ENCODE measurements at regions not wholly inside any gene's neighbourhood (a gene's known extent, or its start where the extent isn't known, plus 50 kb on each side); places are given as distances from the start of the nearest gene placed in this dataset.
A peak's percentile ranks its signal among the peaks of the same experiment; 100 is the strongest.

- DNase-seq: no peak
Observed at GRCh38 chr18:34159691-34160185, 65.0 kb downstream of the NOL4 start.

- DNase-seq: peak; percentile 10 to 14
Observed at GRCh38 chr18:34158881-34159690, 65.6 kb downstream of the NOL4 start.

- DNase-seq: no peak
Observed at GRCh38 chr18:34153711-34154110, 71.0 kb downstream of the NOL4 start.

GRCh38 chr18:34131006-34131405 lies 93.7 kb downstream of the NOL4 start:
- DNase-seq: no peak

GRCh38 chr18:34128436-34128835 lies 96.3 kb downstream of the NOL4 start:
- DNase-seq: no peak

GRCh38 chr18:34126121-34126520 lies 98.6 kb downstream of the NOL4 start:
- no peak for DNase-seq

- no peak for DNase-seq
Observed at GRCh38 chr18:34122724-34123334, 101.9 kb downstream of the NOL4 start.

- no peak for DNase-seq
Observed at GRCh38 chr18:34121200-34121721, 103.5 kb downstream of the NOL4 start.

- no peak for DNase-seq
Observed at GRCh38 chr18:34120294-34120693, 104.4 kb downstream of the NOL4 start.

GRCh38 chr18:34117319-34117718 lies 107.4 kb downstream of the NOL4 start:
- no peak for DNase-seq

GRCh38 chr18:34115409-34116081 lies 109.2 kb downstream of the NOL4 start:
- no peak for DNase-seq

- no peak for DNase-seq
Observed at GRCh38 chr18:34114996-34115395, 109.7 kb downstream of the NOL4 start.

- DNase-seq: no peak
Observed at GRCh38 chr18:34108206-34108605, 116.5 kb downstream of the NOL4 start.

- DNase-seq: no peak
Observed at GRCh38 chr18:34098109-34098508, 126.6 kb downstream of the NOL4 start.

GRCh38 chr18:34097312-34097711 lies 127.4 kb downstream of the NOL4 start:
- DNase-seq: no peak

- DNase-seq: no peak
Observed at GRCh38 chr18:34094148-34094547, 130.6 kb downstream of the NOL4 start.

- no peak for DNase-seq
Observed at GRCh38 chr18:34092796-34093195, 131.9 kb downstream of the NOL4 start.

- no peak for DNase-seq
Observed at GRCh38 chr18:34086370-34086769, 138.3 kb downstream of the NOL4 start.

GRCh38 chr18:34085140-34085739 lies 139.5 kb downstream of the NOL4 start:
- no peak for DNase-seq

- no peak for DNase-seq
Observed at GRCh38 chr18:34084635-34085034, 140.1 kb downstream of the NOL4 start.

GRCh38 chr18:34083910-34084535 lies 140.7 kb downstream of the NOL4 start:
- DNase-seq: no peak

GRCh38 chr18:34077599-34077998 lies 147.1 kb downstream of the NOL4 start:
- DNase-seq: no peak
